HEK293 (cell line): ENCODE measurements at regions not wholly inside any gene's neighbourhood (a gene's known extent, or its start where the extent isn't known, plus 50 kb on each side); places are given as distances from the start of the nearest gene placed in this dataset.

Experiments used
- CTCF ChIA-PET: fragments of 350-600 bp; formaldehyde crosslinking; extraction: SDS; loops from one replicate; lab custom pipeline; 2021; ENCODE audit warnings: antibody characterized with exemption; lab: Yijun Ruan, JAX
- POLR2A ChIA-PET: fragments of 300-600 bp; formaldehyde crosslinking; extraction: SDS; loops from one replicate; lab custom pipeline; 2020; ENCODE audit warnings: antibody characterized with exemption, inconsistent platforms; lab: Yijun Ruan, JAX
- H3K27ac ChIP-seq: fragments of 200-500 bp; sonication (Bioruptor generic); 2 replicates; pipeline ENCODE4 v1.5.1; 2014; ENCODE audit warnings: low read depth, low read length, control low read depth, inconsistent platforms; ENCODE audit errors: extremely low read depth
- H3K36me3 ChIP-seq, 2 experiments: fragments of 200-500 bp in 1 of 2; sonication (Bioruptor generic) in 1 of 2; 1 replicate in 1 of 2; 2 replicates in 1 of 2; pipeline ENCODE4 v1.5.1; 2014 to 2017; ENCODE audit warnings: inconsistent platforms in 2 of 2, low read length in 2 of 2; ENCODE audit not compliant: control insufficient read depth in 2 of 2, insufficient read depth in 1 of 2
- H3K4me1 ChIP-seq: fragments of 200-500 bp; sonication (Bioruptor generic); 2 replicates; pipeline ENCODE4 v1.5.1; 2014; ENCODE audit warnings: mild to moderate bottlenecking, low read length, inconsistent platforms; ENCODE audit not compliant: control insufficient read depth, insufficient read depth
- H3K4me3 ChIP-seq: 2 replicates; pipeline ENCODE4 v1.5.1; 2011; ENCODE audit warnings: low read depth, mild to moderate bottlenecking, control low read depth, low read length, moderate library complexity
- H3K9me3 ChIP-seq: fragments of 200-500 bp; sonication (Bioruptor generic); 2 replicates; pipeline ENCODE4 v1.5.1; 2014; ENCODE audit warnings: low read depth, low read length, inconsistent platforms; ENCODE audit not compliant: control insufficient read depth, insufficient read depth
- EGR2 ChIP-seq: fragments of 450-650 bp; formaldehyde crosslinking; IDR thresholded peaks from 2 replicates; pipeline ENCODE4 v1.5.1; 2016; ENCODE audit warnings: low read depth, missing biosample characterization, missing genetic modification characterization
- ELK4 ChIP-seq: IDR thresholded peaks from 2 replicates; pipeline ENCODE4 v1.6.1; 2011; ENCODE audit warnings: mild to moderate bottlenecking, low read depth, low read length, borderline replicate concordance
- GLI2 ChIP-seq: fragments of 450-650 bp; formaldehyde crosslinking; IDR thresholded peaks from 2 replicates; pipeline ENCODE4; 2017; ENCODE audit warnings: missing biosample characterization, missing genetic modification characterization, low read depth, borderline replicate concordance
- GLIS1 ChIP-seq: fragments of 450-650 bp; formaldehyde crosslinking; IDR thresholded peaks from 2 replicates; pipeline ENCODE4 v1.5.1; 2016; ENCODE audit warnings: missing biosample characterization, missing genetic modification characterization
- GLIS2 ChIP-seq: fragments of 450-650 bp; formaldehyde crosslinking; IDR thresholded peaks from 2 replicates; pipeline ENCODE4 v1.5.1; 2016; ENCODE audit warnings: missing biosample characterization, missing genetic modification characterization
- KLF1 ChIP-seq: fragments of 450-650 bp; formaldehyde crosslinking; IDR thresholded peaks from 2 replicates; pipeline ENCODE4 v1.5.1; 2016; ENCODE audit warnings: missing biosample characterization, missing genetic modification characterization
- KLF17 ChIP-seq: fragments of 450-650 bp; formaldehyde crosslinking; IDR thresholded peaks from 2 replicates; pipeline ENCODE4 v1.5.1; 2016; ENCODE audit warnings: missing biosample characterization, missing genetic modification characterization
- KLF9 ChIP-seq: fragments of 450-650 bp; formaldehyde crosslinking; IDR thresholded peaks from 2 replicates; pipeline ENCODE4 v1.5.1; 2016; ENCODE audit warnings: missing biosample characterization, missing genetic modification characterization, low read depth
- PATZ1 ChIP-seq: fragments of 450-650 bp; formaldehyde crosslinking; IDR thresholded peaks from 2 replicates; pipeline ENCODE4 v1.5.1; 2016; ENCODE audit warnings: missing biosample characterization, missing genetic modification characterization
- PRDM10 ChIP-seq: fragments of 450-650 bp; formaldehyde crosslinking; IDR thresholded peaks from 2 replicates; pipeline ENCODE4 v1.5.1; 2016; ENCODE audit warnings: missing biosample characterization, missing genetic modification characterization
- SP2 ChIP-seq: fragments of 450-650 bp; formaldehyde crosslinking; IDR thresholded peaks from 2 replicates; pipeline ENCODE4 v1.5.1; 2016; ENCODE audit warnings: missing biosample characterization, missing genetic modification characterization
- SP3 ChIP-seq: fragments of 450-650 bp; formaldehyde crosslinking; IDR thresholded peaks from 2 replicates; pipeline ENCODE4 v1.5.1; 2016; ENCODE audit warnings: missing biosample characterization, missing genetic modification characterization
- SP7 ChIP-seq: fragments of 450-650 bp; formaldehyde crosslinking; IDR thresholded peaks from 2 replicates; pipeline ENCODE4 v1.5.1; 2016; ENCODE audit warnings: missing biosample characterization, missing genetic modification characterization
- ZFHX2 ChIP-seq: fragments of 450-650 bp; formaldehyde crosslinking; conservative IDR thresholded peaks from 2 replicates; pipeline ENCODE4 v1.5.1; 2016; ENCODE audit warnings: missing biosample characterization, missing genetic modification characterization
- ZIC2 ChIP-seq: fragments of 450-650 bp; formaldehyde crosslinking; IDR thresholded peaks from 2 replicates; pipeline ENCODE4 v1.5.1; 2016; ENCODE audit warnings: missing biosample characterization, missing genetic modification characterization
- ZNF112 ChIP-seq: fragments of 450-650 bp; formaldehyde crosslinking; IDR thresholded peaks from 2 replicates; pipeline ENCODE4 v1.5.0; 2017; ENCODE audit warnings: missing biosample characterization, missing genetic modification characterization
- ZNF132 ChIP-seq: fragments of 450-650 bp; formaldehyde crosslinking; IDR thresholded peaks from 2 replicates; pipeline ENCODE4 v1.5.1; 2017; ENCODE audit warnings: missing biosample characterization, missing genetic modification characterization, borderline replicate concordance
- ZNF140 ChIP-seq: fragments of 450-650 bp; formaldehyde crosslinking; IDR thresholded peaks from 2 replicates; pipeline ENCODE4 v1.5.1; 2016; ENCODE audit warnings: missing biosample characterization, missing genetic modification characterization
- ZNF335 ChIP-seq: fragments of 450-650 bp; formaldehyde crosslinking; conservative IDR thresholded peaks from 2 replicates; pipeline ENCODE4 v1.5.1; 2016; ENCODE audit warnings: missing biosample characterization, missing genetic modification characterization
- ZNF501 ChIP-seq: fragments of 450-650 bp; formaldehyde crosslinking; IDR thresholded peaks from 2 replicates; pipeline ENCODE4 v1.5.1; 2016; ENCODE audit warnings: missing biosample characterization, missing genetic modification characterization
- ZNF600 ChIP-seq: fragments of 450-650 bp; formaldehyde crosslinking; IDR thresholded peaks from 2 replicates; pipeline ENCODE4 v1.5.1; 2016; ENCODE audit warnings: missing biosample characterization, missing genetic modification characterization
- ZNF626 ChIP-seq: fragments of 450-650 bp; sonication (Bioruptor Pico); formaldehyde crosslinking; IDR thresholded peaks from 2 replicates; pipeline ENCODE4 v1.5.1; 2018; ENCODE audit warnings: missing biosample characterization, missing genetic modification characterization, inconsistent platforms
- ZNF654 ChIP-seq: fragments of 450-650 bp; formaldehyde crosslinking; IDR thresholded peaks from 2 replicates; pipeline ENCODE4 v1.5.1; 2016; ENCODE audit warnings: low read depth, missing biosample characterization, missing genetic modification characterization
- ZNF785 ChIP-seq: fragments of 450-650 bp; formaldehyde crosslinking; IDR thresholded peaks from 2 replicates; pipeline ENCODE4 v1.5.1; 2016; ENCODE audit warnings: missing biosample characterization, missing genetic modification characterization
- ZXDB ChIP-seq: fragments of 450-650 bp; formaldehyde crosslinking; IDR thresholded peaks from 2 replicates; pipeline ENCODE4 v1.5.1; 2016; ENCODE audit warnings: missing biosample characterization, missing genetic modification characterization
- TF ChIP-seq, protein P1 (sequence below): fragments of 450-650 bp; formaldehyde crosslinking; IDR thresholded peaks from 2 replicates; pipeline ENCODE4 v1.5.1; 2017; ENCODE audit warnings: missing biosample characterization, missing genetic modification characterization

- POLR2A ChIA-PET, result interaction anchor here (1.0 to 1.4 kb wide), 5 partner anchors 8 to 130 kb away, joined by 3 to 7 read pairs (median 5); partner anchors contain the start of gene CEBPB
- Histone ChIP-seq H3K36me3 (no peaks in the 10 kb centered on the region), H3K4me3 (peak overlapping the region; percentile 33), H3K4me1 (no peaks in the 10 kb centered on the region), H3K9me3 (no peaks in the 10 kb centered on the region), H3K27ac (no peak overlapping the region)
- peak; percentile 76 for TF ChIP-seq ZNF335 (tag by site-specific recombination)
- TF ChIP-seq, protein P1, sequence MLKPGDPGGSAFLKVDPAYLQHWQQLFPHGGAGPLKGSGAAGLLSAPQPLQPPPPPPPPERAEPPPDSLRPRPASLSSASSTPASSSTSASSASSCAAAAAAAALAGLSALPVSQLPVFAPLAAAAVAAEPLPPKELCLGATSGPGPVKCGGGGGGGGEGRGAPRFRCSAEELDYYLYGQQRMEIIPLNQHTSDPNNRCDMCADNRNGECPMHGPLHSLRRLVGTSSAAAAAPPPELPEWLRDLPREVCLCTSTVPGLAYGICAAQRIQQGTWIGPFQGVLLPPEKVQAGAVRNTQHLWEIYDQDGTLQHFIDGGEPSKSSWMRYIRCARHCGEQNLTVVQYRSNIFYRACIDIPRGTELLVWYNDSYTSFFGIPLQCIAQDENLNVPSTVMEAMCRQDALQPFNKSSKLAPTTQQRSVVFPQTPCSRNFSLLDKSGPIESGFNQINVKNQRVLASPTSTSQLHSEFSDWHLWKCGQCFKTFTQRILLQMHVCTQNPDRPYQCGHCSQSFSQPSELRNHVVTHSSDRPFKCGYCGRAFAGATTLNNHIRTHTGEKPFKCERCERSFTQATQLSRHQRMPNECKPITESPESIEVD (tag by site-specific recombination), result no peak
- no peak for TF ChIP-seq ZNF132 (tag by site-specific recombination)
- TF ChIP-seq ZNF785 (tag by site-specific recombination), result no peak
- peak; percentile 65; the same call in 1 of the 2 replicates for TF ChIP-seq KLF9 (tag by site-specific recombination)
- TF ChIP-seq ZNF112 (tag by site-specific recombination), result no peak
- peak; percentile 52 for TF ChIP-seq SP2 (tag by site-specific recombination)
- TF ChIP-seq ZXDB (tag by site-specific recombination), result peak; percentile 32; the same call in 1 of the 2 replicates
- peak; percentile 71 for TF ChIP-seq ZIC2
- no peak for TF ChIP-seq GLI2
- TF ChIP-seq PRDM10, result 0 out of 2 replicates have a peak, but pooled peaks have one; percentile 12
- TF ChIP-seq ELK4, result no peak
- TF ChIP-seq ZNF654 (tag by site-specific recombination), result no peak
- peak; percentile 83 for TF ChIP-seq SP7 (tag by site-specific recombination)
- TF ChIP-seq PATZ1, result 0 out of 2 replicates have a peak, but pooled peaks have one; percentile 35
- TF ChIP-seq ZNF600 (tag by site-specific recombination), result peak; percentile 30; the same call in 1 of the 2 replicates
- TF ChIP-seq ZNF140 (tag by site-specific recombination), result no peak
- TF ChIP-seq KLF17, result 0 out of 2 replicates have a peak, but pooled peaks have one; percentile 35
- peak; percentile 93 for TF ChIP-seq GLIS1 (tag by site-specific recombination)
- TF ChIP-seq ZFHX2 (tag by site-specific recombination), result peak; percentile 78
- TF ChIP-seq ZNF626 (tag by site-specific recombination), result no peak
- TF ChIP-seq ZNF501, result no peak
- peak; percentile 81 for TF ChIP-seq KLF1 (tag by site-specific recombination)
- TF ChIP-seq EGR2, result peak; percentile 64
- peak; percentile 88 for TF ChIP-seq GLIS2 (tag by site-specific recombination)
- peak; percentile 36; the same call in 1 of the 2 replicates for TF ChIP-seq SP3 (tag by site-specific recombination)
- CTCF ChIA-PET, result interaction anchor here (0.6 to 0.9 kb wide), 3 partner anchors 14 to 290 kb away, joined by 3 to 4 read pairs (median 4); no protein-coding TSS in a partner anchor
Measured at GRCh38 chr20:50320901-50321796, 130.5 kb downstream of the CEBPB start.
